Duodenal mucosa (tissue), 2 donors: ENCODE measurements at regions not wholly inside any gene's neighbourhood (a gene's known extent, or its start where the extent isn't known, plus 50 kb on each side); places are given as distances from the start of the nearest gene placed in this dataset.

Experiments
- H3K27ac ChIP-seq: one replicate; pipeline ENCODE4 v1.7.0; 2013; ENCODE audit warnings: low read depth, low read length
- H3K27me3 ChIP-seq, 2 donors: one replicate each; pipeline ENCODE4 v1.7.0; 2013; ENCODE audit warnings: low read length in 2 of 2, control low read depth in 1 of 2; ENCODE audit not compliant: insufficient read depth in 2 of 2, control insufficient read depth in 1 of 2
- H3K36me3 ChIP-seq, 2 donors: one replicate each; pipeline ENCODE4 v1.7.0; 2013; ENCODE audit warnings: low read length in 2 of 2, control low read depth in 1 of 2; ENCODE audit not compliant: insufficient read depth in 2 of 2, control insufficient read depth in 1 of 2
- H3K4me1 ChIP-seq, 2 donors: one replicate each; pipeline ENCODE4 v1.7.0; 2013; ENCODE audit warnings: low read length in 2 of 2, control low read depth in 1 of 2; ENCODE audit not compliant: insufficient read depth in 2 of 2, control insufficient read depth in 1 of 2
- H3K4me3 ChIP-seq, 2 donors: one replicate each; pipeline ENCODE4 v1.7.0; 2013; ENCODE audit warnings: low read length in 2 of 2, low read depth in 1 of 2
- H3K9ac ChIP-seq, 2 donors: one replicate each; pipeline ENCODE4 v1.7.0; 2013; ENCODE audit warnings: low read length in 2 of 2, low read depth in 1 of 2
- H3K9me3 ChIP-seq, 2 donors: one replicate each; pipeline ENCODE4 v1.7.0; 2013; ENCODE audit warnings: low read length in 2 of 2, control low read depth in 1 of 2; ENCODE audit not compliant: control insufficient read depth in 1 of 2

DNA sequence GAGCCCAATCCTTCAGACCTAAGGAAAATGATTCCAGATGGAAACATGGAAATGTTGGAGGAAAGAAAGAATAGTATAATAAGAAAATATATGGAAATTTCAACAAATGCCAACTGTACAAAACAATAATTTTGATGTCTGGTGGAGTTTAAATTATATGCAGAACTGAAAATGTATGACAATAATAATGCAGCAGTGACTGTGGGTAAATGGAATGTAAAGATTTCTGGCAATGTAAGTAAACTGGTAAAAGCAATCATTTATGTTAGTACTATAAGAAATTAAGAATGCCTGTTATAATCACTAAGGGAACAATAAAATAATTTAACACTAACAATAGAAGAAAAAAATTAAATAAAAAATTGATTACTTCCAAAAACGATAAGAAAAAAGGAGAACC lies 89.0 kb downstream of the EDN1 start:
- Histone ChIP-seq H3K9me3 (peaks cover 0 to 2% of the 10 kb centered on the region in 2 donors), H3K27me3 (no peaks in the 10 kb centered on the region), H3K9ac (no peak overlapping the region), H3K36me3 (no peaks in the 10 kb centered on the region), H3K4me1 (no peaks in the 10 kb centered on the region), H3K4me3 (no peak overlapping the region), H3K27ac (no peak overlapping the region)

DNA sequence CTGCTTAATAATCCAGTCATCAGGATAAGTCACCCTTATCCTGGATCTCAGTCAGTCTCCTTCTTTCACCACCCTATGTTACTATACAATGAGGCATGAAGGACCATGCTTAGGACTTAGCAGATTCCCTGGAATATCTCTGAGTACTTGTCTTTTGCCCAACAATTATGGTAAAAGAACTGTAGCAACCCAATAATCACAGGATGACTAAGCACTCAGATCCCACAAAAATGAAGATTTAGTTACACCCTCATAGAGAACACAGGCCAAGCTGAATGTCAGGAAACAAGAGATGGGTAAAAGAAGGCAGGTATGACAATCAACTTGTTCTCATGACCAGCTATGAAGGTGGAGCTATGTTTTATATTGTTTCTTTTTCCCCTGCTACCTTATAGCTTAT lies 91.4 kb downstream of the EDN1 start:
- Histone ChIP-seq H3K36me3 (no peaks in the 10 kb centered on the region), H3K9me3 (peaks cover 0 to 2% of the 10 kb centered on the region in 2 donors), H3K27me3 (no peaks in the 10 kb centered on the region)

DNA sequence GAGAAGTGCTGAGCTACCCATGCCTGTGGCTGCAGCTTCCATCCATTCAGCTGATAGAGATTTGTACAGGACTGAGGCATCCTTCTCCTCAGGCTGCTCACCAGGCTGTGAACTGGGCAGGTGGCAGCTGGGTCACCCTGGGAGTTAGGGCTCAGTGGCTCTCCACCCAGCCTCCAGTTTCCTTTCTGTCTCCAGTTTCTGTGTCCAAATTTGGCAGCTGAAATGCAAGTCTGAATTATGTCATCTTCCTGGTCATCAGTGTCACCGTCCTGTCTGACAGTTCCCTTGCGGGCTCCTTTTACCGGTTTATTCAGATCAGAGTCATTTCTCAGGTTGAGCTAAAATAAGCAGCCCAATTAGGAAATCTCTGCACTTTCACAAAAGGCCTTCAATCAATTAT lies 93.3 kb downstream of the EDN1 start:
- Histone ChIP-seq H3K27ac (no peak overlapping the region), H3K4me3 (no peak overlapping the region), H3K9me3 (peaks cover 0 to 2% of the 10 kb centered on the region in 2 donors), H3K4me1 (no peaks in the 10 kb centered on the region), H3K9ac (no peak overlapping the region), H3K36me3 (no peaks in the 10 kb centered on the region), H3K27me3 (no peaks in the 10 kb centered on the region)

More for the DNA sequence above, 91.4 kb downstream of the EDN1 start:
- Histone ChIP-seq H3K4me1 (no peaks in the 10 kb centered on the region), H3K4me3 (no peak overlapping the region), H3K9ac (no peak overlapping the region), H3K27ac (no peak overlapping the region)

- peaks cover 0 to 2% of the 10 kb centered on the region in 2 donors for H3K9me3 ChIP-seq
- no peaks in the 10 kb centered on the region for H3K36me3 ChIP-seq
- H3K9ac ChIP-seq, result no peak overlapping the region
- H3K4me3 ChIP-seq, result no peak overlapping the region
- H3K27ac ChIP-seq, result no peak overlapping the region
- no peaks in the 10 kb centered on the region for H3K4me1 ChIP-seq
- no peaks in the 10 kb centered on the region for H3K27me3 ChIP-seq
Measured at GRCh38 chr6:12384357-12384912, 94.3 kb downstream of the EDN1 start.

DNA sequence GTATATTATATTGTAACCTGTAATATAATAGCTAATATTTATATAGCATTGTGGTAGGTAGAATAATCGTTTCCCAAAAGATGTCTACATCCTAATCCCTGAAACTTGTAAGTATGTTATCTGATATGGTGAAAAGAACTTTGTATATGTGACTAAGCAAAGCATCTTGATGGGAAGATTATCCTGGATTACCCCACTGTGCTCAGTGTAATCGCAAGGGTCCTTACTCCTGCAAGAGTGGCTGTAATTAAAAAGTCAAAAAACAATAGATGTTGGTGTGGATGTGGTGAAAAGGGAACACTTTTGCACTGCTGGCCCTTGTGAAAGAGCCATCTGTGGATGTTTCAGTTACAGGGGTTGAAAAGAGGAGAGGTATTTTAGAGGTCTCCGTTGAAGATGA lies 95.2 kb downstream of the EDN1 start:
- Histone ChIP-seq H3K36me3 (no peaks in the 10 kb centered on the region), H3K4me1 (no peaks in the 10 kb centered on the region), H3K27ac (no peak overlapping the region), H3K27me3 (no peaks in the 10 kb centered on the region), H3K4me3 (no peak overlapping the region), H3K9me3 (no peaks in the 10 kb centered on the region), H3K9ac (no peak overlapping the region)

DNA sequence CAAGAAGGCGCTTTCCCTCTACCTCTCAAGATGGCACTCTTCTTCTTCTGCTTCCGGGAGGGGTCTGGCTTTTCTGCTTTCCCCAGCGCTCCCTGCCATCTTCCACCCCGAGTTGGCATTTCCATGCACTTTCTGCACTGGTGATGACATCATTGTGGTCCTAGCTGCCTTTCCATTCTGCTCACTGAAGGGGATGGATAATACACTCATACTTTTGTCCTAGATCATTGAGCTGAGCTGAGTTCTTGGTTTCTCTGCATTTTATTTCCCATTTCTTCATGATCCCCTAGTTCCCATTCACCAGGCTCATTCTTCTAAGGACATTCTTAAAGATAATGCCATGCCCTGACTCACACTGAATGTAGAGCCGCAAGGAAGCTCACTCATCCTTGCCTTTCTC lies 96.7 kb downstream of the EDN1 start:
- Histone ChIP-seq H3K4me1 (peaks cover 0 to 5% of the 10 kb centered on the region in 2 donors), H3K36me3 (no peaks in the 10 kb centered on the region), H3K9me3 (no peaks in the 10 kb centered on the region), H3K9ac (no peak overlapping the region), H3K4me3 (no peak overlapping the region), H3K27me3 (no peaks in the 10 kb centered on the region), H3K27ac (no peak overlapping the region)

GRCh38 chr6:12391472-12391871 lies 101.3 kb downstream of the EDN1 start:
- H3K9me3 ChIP-seq, result no peaks in the 10 kb centered on the region
- no peaks in the 10 kb centered on the region for H3K27me3 ChIP-seq
- H3K36me3 ChIP-seq, result no peaks in the 10 kb centered on the region
- peaks cover 0 to 6% of the 10 kb centered on the region in 2 donors for H3K4me1 ChIP-seq
- H3K27ac ChIP-seq, result no peak overlapping the region
- no peak overlapping the region for H3K9ac ChIP-seq
- no peak overlapping the region for H3K4me3 ChIP-seq

DNA sequence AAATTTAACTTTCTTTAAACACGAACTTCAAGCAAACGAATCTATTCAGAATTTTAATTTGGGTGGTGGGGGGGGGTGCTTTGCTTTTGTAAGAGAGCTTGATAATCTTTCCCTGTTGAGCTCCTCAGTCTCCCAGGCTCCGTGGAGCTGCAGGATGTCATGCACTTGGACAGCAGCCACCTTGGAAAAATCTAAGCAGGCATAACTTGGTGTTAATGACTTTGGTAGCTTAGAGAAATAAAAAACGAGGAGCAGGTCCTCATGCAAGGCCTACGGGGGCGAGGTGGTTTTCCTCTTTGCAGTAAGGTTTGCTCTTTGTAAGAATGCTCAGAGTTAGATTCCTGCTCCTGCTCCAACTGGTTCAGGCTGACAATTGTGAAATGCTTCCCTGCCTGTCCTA lies 102.3 kb downstream of the EDN1 start:
- no peak overlapping the region for H3K4me3 ChIP-seq
- H3K27ac ChIP-seq, result no peak overlapping the region
- H3K9ac ChIP-seq, result no peak overlapping the region
- H3K36me3 ChIP-seq, result no peaks in the 10 kb centered on the region
- H3K9me3 ChIP-seq, result no peaks in the 10 kb centered on the region
- no peaks in the 10 kb centered on the region for H3K27me3 ChIP-seq
- peaks cover 0 to 6% of the 10 kb centered on the region in 2 donors for H3K4me1 ChIP-seq

GRCh38 chr6:12393100-12393499 lies 102.9 kb downstream of the EDN1 start:
- peaks cover 0 to 6% of the 10 kb centered on the region in 2 donors for H3K4me1 ChIP-seq
- H3K4me3 ChIP-seq, result no peak overlapping the region
- no peaks in the 10 kb centered on the region for H3K9me3 ChIP-seq
- no peak overlapping the region for H3K9ac ChIP-seq
- no peaks in the 10 kb centered on the region for H3K36me3 ChIP-seq
- H3K27me3 ChIP-seq, result no peaks in the 10 kb centered on the region
- H3K27ac ChIP-seq, result no peak overlapping the region

GRCh38 chr6:12394170-12394569 lies 104.0 kb downstream of the EDN1 start:
- Histone ChIP-seq H3K36me3 (no peaks in the 10 kb centered on the region), H3K4me3 (no peak overlapping the region), H3K27me3 (no peaks in the 10 kb centered on the region), H3K27ac (no peak overlapping the region), H3K9me3 (no peaks in the 10 kb centered on the region), H3K4me1 (peaks cover 0 to 6% of the 10 kb centered on the region in 2 donors), H3K9ac (no peak overlapping the region)

GRCh38 chr6:12395898-12396297 lies 105.7 kb downstream of the EDN1 start:
- no peaks in the 10 kb centered on the region for H3K9me3 ChIP-seq
- no peak overlapping the region for H3K9ac ChIP-seq
- H3K27me3 ChIP-seq, result no peaks in the 10 kb centered on the region
- H3K4me3 ChIP-seq, result no peak overlapping the region
- H3K27ac ChIP-seq, result no peak overlapping the region
- peaks cover 0 to 6% of the 10 kb centered on the region in 2 donors for H3K4me1 ChIP-seq
- no peaks in the 10 kb centered on the region for H3K36me3 ChIP-seq
